GM12878 (cell line): ENCODE measurements at regions not wholly inside any gene's neighbourhood (a gene's known extent, or its start where the extent isn't known, plus 50 kb on each side); places are given as distances from the start of the nearest gene placed in this dataset.

ENCODE experiments used
- ATAC-seq: fragments of 200-7000 bp; cut with Tn5 transposase; 3 replicates; pipeline ENCODE4 v1.9.1; 2020; ENCODE audit warnings: mild to moderate bottlenecking, moderate library complexity
- BruUV-seq: library from RNA; stranded (reverse); fragments of 400-500 nt; replicated peaks from 2 replicates; lab custom pipeline; 2021; lab: Mats Ljungman, UMichigan
- CTCF ChIA-PET: fragments of 300-600 bp; sonication (Branson Sonifier 250); formaldehyde crosslinking; extraction: SDS; loops from one replicate; lab custom pipeline; 2021; ENCODE audit warnings: inconsistent platforms; lab: Yijun Ruan, JAX
- POLR2A ChIA-PET: fragments of 350-600 bp; formaldehyde crosslinking; extraction: SDS; loops from one replicate; lab custom pipeline; 2021; ENCODE audit warnings: inconsistent platforms; lab: Charles Lee
- RAD21 ChIA-PET: fragments of 300-600 bp; sonication (Branson Sonifier 250); formaldehyde crosslinking; loops from one replicate; lab custom pipeline; 2023; ENCODE audit warnings: antibody characterized with exemption; ENCODE audit not compliant: unreplicated experiment; lab: Charles Lee
- SMC1A ChIA-PET: fragments of 300-600 bp; sonication (Branson Sonifier 250); formaldehyde crosslinking; loops from one replicate; lab custom pipeline; 2023; ENCODE audit not compliant: unreplicated experiment, uncharacterized antibody; lab: Charles Lee
- DNase-seq: peaks from one replicate; pipeline ENCODE4 v3.0.0-alpha.2; 2011; ENCODE audit warnings: low read depth, low spot score
- FAIRE-seq: peaks from 3 replicates; lab custom pipeline; 2011; peaks lifted over from hg19 to GRCh38; lab: Jason Lieb, UNC
- H2AFZ ChIP-seq: 2 replicates; pipeline ENCODE4 v1.6.0; 2011; ENCODE audit warnings: low read depth, low read length, control low read depth; ENCODE audit not compliant: control insufficient read depth
- H3K27ac ChIP-seq: 2 replicates; pipeline ENCODE4 v1.5.1; 2011; ENCODE audit warnings: control low read depth; ENCODE audit not compliant: control insufficient read depth, insufficient read depth
- H3K27me3 ChIP-seq, 2 experiments: replicated peaks in 1 of 2; 2 replicates each; pipeline versions ENCODE4 v1.6.0 to v1.6.1; 2011; ENCODE audit warnings: low read length in 1 of 2; ENCODE audit not compliant: control insufficient read depth in 2 of 2, insufficient read depth in 2 of 2
- H3K36me3 ChIP-seq, 2 experiments: 2 replicates each; pipeline ENCODE4 v1.5.1; 2011; ENCODE audit warnings: low read length in 1 of 2; ENCODE audit not compliant: control insufficient read depth in 2 of 2, insufficient read depth in 2 of 2
- H3K4me1 ChIP-seq: 2 replicates; pipeline ENCODE4 v1.6.1; 2011; ENCODE audit warnings: mild to moderate bottlenecking, low read length, moderate library complexity, mixed read lengths; ENCODE audit not compliant: control insufficient read depth, insufficient read depth
- H3K4me2 ChIP-seq: 2 replicates; pipeline ENCODE4 v1.6.0; 2011; ENCODE audit warnings: control low read depth; ENCODE audit not compliant: control insufficient read depth, insufficient read depth
- H3K4me3 ChIP-seq: fragments of 200-600 bp; sonication (generic); 2 replicates; pipeline ENCODE4 v1.5.1; 2016
- H3K79me2 ChIP-seq: 2 replicates; pipeline ENCODE4 v1.6.0; 2011; ENCODE audit warnings: low read length; ENCODE audit not compliant: control insufficient read depth, insufficient read depth
- H3K9ac ChIP-seq: 2 replicates; pipeline ENCODE4 v1.8.0; 2011; ENCODE audit warnings: low read length, control low read depth, mixed read lengths; ENCODE audit not compliant: control insufficient read depth, insufficient read depth
- H3K9me3 ChIP-seq: replicated peaks from 3 replicates; pipeline ENCODE4 v1.5.1; 2011; ENCODE audit warnings: mild to moderate bottlenecking, low read length; ENCODE audit not compliant: control insufficient read depth, insufficient read depth
- H4K20me1 ChIP-seq: 2 replicates; pipeline ENCODE4 v1.6.0; 2011; ENCODE audit not compliant: control insufficient read depth, insufficient read depth
- BCL11A ChIP-seq: IDR thresholded peaks from 2 replicates; pipeline ENCODE4 v1.6.1; 2011; ENCODE audit warnings: low read depth, low read length
- CHD1 ChIP-seq: IDR thresholded peaks from 2 replicates; pipeline ENCODE4 v1.6.1; 2012; ENCODE audit warnings: low read depth, low read length, improper control_type of control experiment
- CREM ChIP-seq: IDR thresholded peaks from 2 replicates; pipeline ENCODE4 v1.6.1; 2014; ENCODE audit warnings: antibody characterized with exemption, low read depth
- DPF2 ChIP-seq: fragments of 450-650 bp; IDR thresholded peaks from 2 replicates; pipeline ENCODE4 v1.6.1; 2017; ENCODE audit warnings: mild to moderate bottlenecking
- E4F1 ChIP-seq: fragments of 450-650 bp; IDR thresholded peaks from 2 replicates; pipeline ENCODE4 v1.6.1; 2018; ENCODE audit warnings: borderline replicate concordance, mild to moderate bottlenecking; ENCODE audit not compliant: partially characterized antibody
- ETV6 ChIP-seq, 2 experiments: fragments of 450-650 bp in 1 of 2; IDR thresholded peaks in 1 of 2; conservative IDR thresholded peaks in 1 of 2; 2 replicates each; pipeline ENCODE4 v1.6.1; 2014; ENCODE audit warnings: antibody characterized with exemption in 1 of 2, borderline replicate concordance in 1 of 2, low read depth in 1 of 2, mild to moderate bottlenecking in 1 of 2, moderate library complexity in 1 of 2
- MAX ChIP-seq: IDR thresholded peaks from 2 replicates; pipeline ENCODE4 v1.6.1; 2012; ENCODE audit warnings: low read depth, low read length, improper control_type of control experiment
- MEF2B ChIP-seq: fragments of 450-650 bp; IDR thresholded peaks from 2 replicates; pipeline ENCODE4 v1.6.1; 2018; ENCODE audit warnings: mild to moderate bottlenecking, moderate library complexity; ENCODE audit not compliant: partially characterized antibody, poor library complexity, severe bottlenecking
- MLLT1 ChIP-seq: fragments of 450-650 bp; IDR thresholded peaks from 2 replicates; pipeline ENCODE4 v1.6.1; 2016; ENCODE audit warnings: mild to moderate bottlenecking
- POLR2AphosphoS5 ChIP-seq: IDR thresholded peaks from 2 replicates; pipeline ENCODE4 v1.6.1; 2011; ENCODE audit warnings: mild to moderate bottlenecking, low read length, inconsistent platforms
- RCOR1 ChIP-seq: conservative IDR thresholded peaks from 2 replicates; pipeline ENCODE4 v1.6.1; 2012; ENCODE audit warnings: low read depth, low read length, improper control_type of control experiment
- SREBF1 ChIP-seq: IDR thresholded peaks from 2 replicates; pipeline ENCODE4 v1.6.1; 2012; ENCODE audit warnings: mild to moderate bottlenecking, low read length
- TCF7 ChIP-seq: IDR thresholded peaks from 2 replicates; pipeline ENCODE4 v1.6.1; 2014; ENCODE audit warnings: antibody characterized with exemption, borderline replicate concordance
- ZBTB40 ChIP-seq: fragments of 450-650 bp; IDR thresholded peaks from 2 replicates; pipeline ENCODE4 v1.6.1; 2016; ENCODE audit warnings: mild to moderate bottlenecking, moderate library complexity, borderline replicate concordance
- ZNF384 ChIP-seq: IDR thresholded peaks from 2 replicates; pipeline ENCODE4 v1.6.1; 2012; ENCODE audit warnings: low read depth, mild to moderate bottlenecking, low read length, improper control_type of control experiment, borderline replicate concordance
- WGBS: methylation state at CpG from one replicate; pipeline ENCODE4 v1.1.6; 2016; ENCODE audit warnings: low lambda C conversion rate; ENCODE audit not compliant: insufficient replicate concordance, insufficient coverage; ENCODE audit errors: missing lambda C conversion rate; 5-methylcytosine and 5-hydroxymethylcytosine counted together
- in situ Hi-C: fragments of 300-500 bp; cut with MboI; formaldehyde crosslinking; loops from 9 replicates; pipeline ENCODE4 v1.14.3; 2018; ENCODE audit warnings: mixed read lengths
- intact Hi-C: fragments of 100-400 bp; cut with micrococcal nuclease; formaldehyde crosslinking; loops from one replicate; pipeline ENCODE4 v1.14.2; 2022; ENCODE audit not compliant: unreplicated experiment

GRCh38 chr5:36790847-36791246 is 85.7 kb upstream of the NIPBL start:
- H2AFZ ChIP-seq = no peak overlapping the region
- no peaks in the 10 kb centered on the region; a peak in 1 of 4 replicates for H3K27me3 ChIP-seq
- DNase-seq (no peak), FAIRE-seq (no peak), ATAC-seq (no peak)
- no peaks in the 10 kb centered on the region for H3K79me2 ChIP-seq
- no peak overlapping the region for H3K4me2 ChIP-seq
- in situ Hi-C loops = no loop called here
- TF ChIP-seq CHD1 (no peak), ZBTB40 (no peak), SREBF1 (no peak), E4F1 (no peak), DPF2 (no peak), RCOR1 (no peak), MLLT1 (no peak), MAX (no peak), TCF7 (no peak), MEF2B (no peak), CREM (no peak), ZNF384 (no peak), BCL11A (no peak), POLR2AphosphoS5 (no peak), ETV6 (conservative IDR thresholded peaks at IDR 0.05 in 1 of 2, IDR thresholded peaks at IDR 0.05 in 1 of 2; ENCODE audit: borderline replicate concordance in 1 of 2, low read depth in 1 of 2) (no peak)
- no peaks in the 10 kb centered on the region for H3K9me3 ChIP-seq
- intact Hi-C loops = no loop called here
- no peaks in the 10 kb centered on the region for H4K20me1 ChIP-seq
- H3K9ac ChIP-seq = no peak overlapping the region
- no peak overlapping the region for H3K4me3 ChIP-seq
- BruUV-seq = no TSS peak
- POLR2A ChIA-PET = no interaction called here
- H3K4me1 ChIP-seq = no peaks in the 10 kb centered on the region
- 82% methylated on average over 1 of the region's 1 CpG for WGBS
- SMC1A ChIA-PET = no interaction called here
- CTCF ChIA-PET = no interaction called here
- no peak overlapping the region for H3K27ac ChIP-seq
- RAD21 ChIA-PET = no interaction called here
- no peaks in the 10 kb centered on the region for H3K36me3 ChIP-seq
